VCaP (cell line): ENCODE measurements at regions not wholly inside any gene's neighbourhood (a gene's known extent, or its start where the extent isn't known, plus 50 kb on each side); places are given as distances from the start of the nearest gene placed in this dataset.

ENCODE experiments used
- H3K27ac ChIP-seq: fragments of 450-650 bp; 2 replicates; pipeline ENCODE4 v1.5.1; 2017
- CTCF ChIP-seq: fragments of 450-650 bp; conservative IDR thresholded peaks from 2 replicates; pipeline ENCODE4 v1.5.1; 2017; ENCODE audit warnings: mild to moderate bottlenecking, moderate library complexity

GRCh38 chr14:100674428-100674827, 52.3 kb upstream of the DLK1 start:
- no peak for TF ChIP-seq CTCF
- H3K27ac ChIP-seq, result no peak overlapping the region

GRCh38 chr14:100674897-100675619, 51.6 kb upstream of the DLK1 start:
- no peak overlapping the region for H3K27ac ChIP-seq
- TF ChIP-seq CTCF, result no peak

- H3K27ac ChIP-seq, result no peak overlapping the region
- no peak for TF ChIP-seq CTCF
Measured at GRCh38 chr14:100675699-100676684, 50.7 kb upstream of the DLK1 start.
